ENCODE measurements at regions not wholly inside any gene's neighbourhood (a gene's known extent, or its start where the extent isn't known, plus 50 kb on each side); places are given as distances from the start of the nearest gene placed in this dataset.

GRCh38 chr14:97268097-97268496, 470.9 kb downstream of the VRK1 start (continued):
- TF ChIP-seq, protein P1, sequence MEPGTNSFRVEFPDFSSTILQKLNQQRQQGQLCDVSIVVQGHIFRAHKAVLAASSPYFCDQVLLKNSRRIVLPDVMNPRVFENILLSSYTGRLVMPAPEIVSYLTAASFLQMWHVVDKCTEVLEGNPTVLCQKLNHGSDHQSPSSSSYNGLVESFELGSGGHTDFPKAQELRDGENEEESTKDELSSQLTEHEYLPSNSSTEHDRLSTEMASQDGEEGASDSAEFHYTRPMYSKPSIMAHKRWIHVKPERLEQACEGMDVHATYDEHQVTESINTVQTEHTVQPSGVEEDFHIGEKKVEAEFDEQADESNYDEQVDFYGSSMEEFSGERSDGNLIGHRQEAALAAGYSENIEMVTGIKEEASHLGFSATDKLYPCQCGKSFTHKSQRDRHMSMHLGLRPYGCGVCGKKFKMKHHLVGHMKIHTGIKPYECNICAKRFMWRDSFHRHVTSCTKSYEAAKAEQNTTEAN (CRISPR knock-in tag; IDR thresholded peaks at IDR 0.05): no peak

- DNase-seq (ENCODE audit: low spot score) (no peak), ATAC-seq (no peak)
- Mint-ChIP-seq H3K4me1 (peaks cover 20% of the 10 kb centered on the region), H3K27ac (no peak overlapping the region), H3K9me3 (peaks cover 8% of the 10 kb centered on the region; the same call in 1 of the 2 replicates), H3K4me3 (no peak overlapping the region), H3K27me3 (ENCODE audit: low read depth) (no peaks in the 10 kb centered on the region; the same call in 1 of the 2 replicates), H3K36me3 (no peaks in the 10 kb centered on the region)
- POLR2A ChIA-PET: no interaction called here
- CTCF ChIA-PET: no interaction called here
- TF ChIP-seq TCF7 (CRISPR knock-in tag; IDR thresholded peaks at IDR 0.05; ENCODE audit: low read depth) (no peak), USF2 (CRISPR knock-in tag; IDR thresholded peaks at IDR 0.05) (no peak), OVOL2 (CRISPR knock-in tag; IDR thresholded peaks at IDR 0.05; ENCODE audit: borderline replicate concordance) (no peak)
- TF ChIP-seq, protein P2, sequence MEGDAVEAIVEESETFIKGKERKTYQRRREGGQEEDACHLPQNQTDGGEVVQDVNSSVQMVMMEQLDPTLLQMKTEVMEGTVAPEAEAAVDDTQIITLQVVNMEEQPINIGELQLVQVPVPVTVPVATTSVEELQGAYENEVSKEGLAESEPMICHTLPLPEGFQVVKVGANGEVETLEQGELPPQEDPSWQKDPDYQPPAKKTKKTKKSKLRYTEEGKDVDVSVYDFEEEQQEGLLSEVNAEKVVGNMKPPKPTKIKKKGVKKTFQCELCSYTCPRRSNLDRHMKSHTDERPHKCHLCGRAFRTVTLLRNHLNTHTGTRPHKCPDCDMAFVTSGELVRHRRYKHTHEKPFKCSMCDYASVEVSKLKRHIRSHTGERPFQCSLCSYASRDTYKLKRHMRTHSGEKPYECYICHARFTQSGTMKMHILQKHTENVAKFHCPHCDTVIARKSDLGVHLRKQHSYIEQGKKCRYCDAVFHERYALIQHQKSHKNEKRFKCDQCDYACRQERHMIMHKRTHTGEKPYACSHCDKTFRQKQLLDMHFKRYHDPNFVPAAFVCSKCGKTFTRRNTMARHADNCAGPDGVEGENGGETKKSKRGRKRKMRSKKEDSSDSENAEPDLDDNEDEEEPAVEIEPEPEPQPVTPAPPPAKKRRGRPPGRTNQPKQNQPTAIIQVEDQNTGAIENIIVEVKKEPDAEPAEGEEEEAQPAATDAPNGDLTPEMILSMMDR (IDR thresholded peaks at IDR 0.05): no peak
- TF ChIP-seq, protein P3, sequence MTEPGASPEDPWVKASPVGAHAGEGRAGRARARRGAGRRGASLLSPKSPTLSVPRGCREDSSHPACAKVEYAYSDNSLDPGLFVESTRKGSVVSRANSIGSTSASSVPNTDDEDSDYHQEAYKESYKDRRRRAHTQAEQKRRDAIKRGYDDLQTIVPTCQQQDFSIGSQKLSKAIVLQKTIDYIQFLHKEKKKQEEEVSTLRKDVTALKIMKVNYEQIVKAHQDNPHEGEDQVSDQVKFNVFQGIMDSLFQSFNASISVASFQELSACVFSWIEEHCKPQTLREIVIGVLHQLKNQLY (CRISPR knock-in tag; IDR thresholded peaks at IDR 0.05): no peak
Observed at GRCh38 chr14:97270308-97270707, 473.1 kb downstream of the VRK1 start.

GRCh38 chr14:97271451-97271960, 474.3 kb downstream of the VRK1 start:
- Mint-ChIP-seq H3K4me3 (no peak overlapping the region), H3K9me3 (peaks cover 8% of the 10 kb centered on the region; the same call in 1 of the 2 replicates), H3K27me3 (ENCODE audit: low read depth) (no peaks in the 10 kb centered on the region; the same call in 1 of the 2 replicates), H3K36me3 (no peaks in the 10 kb centered on the region), H3K27ac (no peak overlapping the region), H3K4me1 (peaks cover 19% of the 10 kb centered on the region)
- ATAC-seq (no peak), DNase-seq (ENCODE audit: low spot score) (no peak)
- POLR2A ChIA-PET: no interaction called here
- TF ChIP-seq USF2 (CRISPR knock-in tag; IDR thresholded peaks at IDR 0.05): peak; percentile 40; the same call in 1 of the 2 replicates
- TF ChIP-seq E2F1 (CRISPR knock-in tag; IDR thresholded peaks at IDR 0.05): no peak
- TF ChIP-seq ZNF263 (CRISPR knock-in tag; IDR thresholded peaks at IDR 0.05; ENCODE audit: low read depth): no peak
- TF ChIP-seq USF1 (CRISPR knock-in tag; IDR thresholded peaks at IDR 0.05): peak; percentile 18; the same call in 1 of the 2 replicates
- CTCF ChIA-PET: no interaction called here

GRCh38 chr14:97273540-97273939, 476.4 kb downstream of the VRK1 start:
- Mint-ChIP-seq H3K9me3 (peaks cover 8% of the 10 kb centered on the region; the same call in 1 of the 2 replicates), H3K4me3 (no peak overlapping the region), H3K36me3 (no peaks in the 10 kb centered on the region), H3K27me3 (ENCODE audit: low read depth) (no peaks in the 10 kb centered on the region; the same call in 1 of the 2 replicates), H3K27ac (no peak overlapping the region), H3K4me1 (peaks cover 19% of the 10 kb centered on the region)
- ChIA-PET CTCF (interaction anchor here (0.6 kb wide), 1 partner anchor 24 kb away, joined by 6 read pairs; no protein-coding TSS in a partner anchor), POLR2A (no interaction called here)
- no peak for DNase-seq (ENCODE audit: low spot score)
- peak; percentile 55; the same call in 1 of the 2 replicates for ATAC-seq
- no peak for TF ChIP-seq ZNF423 (CRISPR knock-in tag; IDR thresholded peaks at IDR 0.05)
- no peak for TF ChIP-seq ZSCAN18 (CRISPR knock-in tag; IDR thresholded peaks at IDR 0.05)
- TF ChIP-seq TEAD1 (CRISPR knock-in tag; IDR thresholded peaks at IDR 0.05): no peak
- no peak for TF ChIP-seq NFE2L1 (CRISPR knock-in tag; IDR thresholded peaks at IDR 0.05)
- no peak for TF ChIP-seq PREB (CRISPR knock-in tag; IDR thresholded peaks at IDR 0.05; ENCODE audit: borderline replicate concordance)
- no peak for TF ChIP-seq MAX (CRISPR knock-in tag; IDR thresholded peaks at IDR 0.05)

Measured in WTC11 (cell line).